Breast epithelium (tissue), 4 donors: ENCODE measurements at regions not wholly inside any gene's neighbourhood (a gene's known extent, or its start where the extent isn't known, plus 50 kb on each side); places are given as distances from the start of the nearest gene placed in this dataset.

Experiments
- DNase-seq, 2 donors: peaks; one replicate each; pipeline ENCODE4 v3.0.0-alpha.2; 2019; ENCODE audit warnings: low spot score in 2 of 2
- H3K27ac ChIP-seq, 2 donors: fragments of 200-600 bp; sonication (generic) in 1 of 2; one replicate each; pipeline ENCODE4 v1.5.1; 2016 to 2019; ENCODE audit warnings: mild to moderate bottlenecking in 1 of 2
- H3K27me3 ChIP-seq, 2 donors: fragments of 200-600 bp; sonication (generic) in 1 of 2; one replicate each; pipeline versions ENCODE4 v1.5.1 to v1.6.0; 2017 to 2019; ENCODE audit warnings: control low read depth in 1 of 2, mild to moderate bottlenecking in 1 of 2
- H3K36me3 ChIP-seq: fragments of 200-600 bp; one replicate; pipeline ENCODE4 v1.5.1; 2019
- H3K4me1 ChIP-seq, 2 donors: fragments of 200-600 bp; sonication (generic); one replicate each; pipeline ENCODE4 v1.5.1; 2016 to 2019; ENCODE audit warnings: control low read depth in 1 of 2
- H3K4me3 ChIP-seq, 3 donors: fragments of 200-600 bp; sonication (generic); 1 replicate in 2 of 3; 2 replicates in 1 of 3; pipeline ENCODE4 v1.5.1; 2016 to 2019; ENCODE audit warnings: mild to moderate bottlenecking in 3 of 3, moderate library complexity in 2 of 3
- H3K9me3 ChIP-seq, 2 donors: fragments of 200-600 bp; sonication (generic) in 1 of 2; one replicate each; pipeline ENCODE4 v1.5.1; 2016 to 2019; ENCODE audit warnings: control low read depth in 1 of 2
- POLR2A ChIP-seq: fragments of 450-650 bp; IDR thresholded peaks from one replicate; pipeline ENCODE4 v1.6.1; 2016; ENCODE audit warnings: antibody characterized with exemption, mild to moderate bottlenecking, moderate library complexity
- POLR2AphosphoS5 ChIP-seq, 3 donors: sonication (generic); formaldehyde crosslinking; IDR thresholded peaks; one replicate each; pipeline ENCODE4 v1.6.1; 2017; ENCODE audit warnings: antibody characterized with exemption in 3 of 3
- intact Hi-C: fragments of 100-400 bp; cut with DNase I; formaldehyde crosslinking; loops from one replicate; pipeline ENCODE4 v1.15.1; 2023; ENCODE audit warnings: low total_unique reads
- TF ChIP-seq, protein P1 (sequence below), 3 donors: fragments of 450-650 bp; IDR thresholded peaks; one replicate each; pipeline ENCODE4 v1.5.1; 2016 to 2017; ENCODE audit warnings: antibody characterized with exemption in 3 of 3, mild to moderate bottlenecking in 3 of 3, moderate library complexity in 3 of 3

DNA sequence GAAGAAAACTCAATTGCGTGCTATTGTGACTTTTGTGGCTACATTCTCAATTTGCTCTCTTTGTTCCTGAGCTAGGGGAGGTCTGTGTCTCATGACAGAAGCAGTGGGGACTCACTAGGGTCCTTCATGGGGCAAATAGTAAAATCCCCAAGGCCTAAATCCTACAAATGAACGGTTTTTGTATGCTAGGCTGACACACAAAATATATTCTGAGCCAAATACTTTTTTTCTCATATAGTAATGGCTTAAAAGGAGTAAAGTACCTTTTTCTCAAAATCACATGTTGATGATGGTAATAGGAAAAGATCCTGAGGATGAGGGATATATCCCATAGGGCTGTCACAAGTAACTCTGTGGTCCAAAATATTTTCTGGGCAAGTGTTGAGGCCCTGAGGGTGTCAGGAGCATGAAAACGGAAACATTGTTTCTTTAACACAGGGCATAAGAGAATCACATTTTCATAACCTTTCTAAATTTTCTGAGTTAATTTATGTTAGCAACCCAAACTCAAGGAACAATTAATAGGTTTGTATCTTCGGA is 77.5 kb upstream of the CNTNAP4 start:
- Histone ChIP-seq H3K27ac (no peak overlapping the region), H3K9me3 (no peaks in the 10 kb centered on the region), H3K27me3 (no peaks in the 10 kb centered on the region), H3K4me1 (no peaks in the 10 kb centered on the region), H3K36me3 (no peaks in the 10 kb centered on the region), H3K4me3 (no peak overlapping the region)
- intact Hi-C loops: no loop called here
- DNase-seq: no peak
- TF ChIP-seq POLR2A: no peak
- no peak for TF ChIP-seq POLR2AphosphoS5 (IDR thresholded peaks at IDR 0.05)

GRCh38 chr16:76201385-76201784 is 75.8 kb upstream of the CNTNAP4 start:
- H3K4me1 ChIP-seq: no peaks in the 10 kb centered on the region
- DNase-seq: no peak
- intact Hi-C loops: no loop called here

GRCh38 chr16:76204249-76204648 is 73.0 kb upstream of the CNTNAP4 start:
- Histone ChIP-seq H3K4me1 (no peaks in the 10 kb centered on the region), H3K27me3 (no peaks in the 10 kb centered on the region), H3K36me3 (no peaks in the 10 kb centered on the region), H3K27ac (no peak overlapping the region), H3K9me3 (no peaks in the 10 kb centered on the region), H3K4me3 (no peak overlapping the region)
- TF ChIP-seq, protein P1, sequence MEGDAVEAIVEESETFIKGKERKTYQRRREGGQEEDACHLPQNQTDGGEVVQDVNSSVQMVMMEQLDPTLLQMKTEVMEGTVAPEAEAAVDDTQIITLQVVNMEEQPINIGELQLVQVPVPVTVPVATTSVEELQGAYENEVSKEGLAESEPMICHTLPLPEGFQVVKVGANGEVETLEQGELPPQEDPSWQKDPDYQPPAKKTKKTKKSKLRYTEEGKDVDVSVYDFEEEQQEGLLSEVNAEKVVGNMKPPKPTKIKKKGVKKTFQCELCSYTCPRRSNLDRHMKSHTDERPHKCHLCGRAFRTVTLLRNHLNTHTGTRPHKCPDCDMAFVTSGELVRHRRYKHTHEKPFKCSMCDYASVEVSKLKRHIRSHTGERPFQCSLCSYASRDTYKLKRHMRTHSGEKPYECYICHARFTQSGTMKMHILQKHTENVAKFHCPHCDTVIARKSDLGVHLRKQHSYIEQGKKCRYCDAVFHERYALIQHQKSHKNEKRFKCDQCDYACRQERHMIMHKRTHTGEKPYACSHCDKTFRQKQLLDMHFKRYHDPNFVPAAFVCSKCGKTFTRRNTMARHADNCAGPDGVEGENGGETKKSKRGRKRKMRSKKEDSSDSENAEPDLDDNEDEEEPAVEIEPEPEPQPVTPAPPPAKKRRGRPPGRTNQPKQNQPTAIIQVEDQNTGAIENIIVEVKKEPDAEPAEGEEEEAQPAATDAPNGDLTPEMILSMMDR (IDR thresholded peaks at IDR 0.05): no peak
- TF ChIP-seq POLR2A: no peak
- TF ChIP-seq POLR2AphosphoS5 (IDR thresholded peaks at IDR 0.05): no peak
- intact Hi-C loops: no loop called here
- no peak for DNase-seq

More at GRCh38 chr16:76201385-76201784, 75.8 kb upstream of the CNTNAP4 start:
- Histone ChIP-seq H3K9me3 (no peaks in the 10 kb centered on the region), H3K36me3 (no peaks in the 10 kb centered on the region), H3K27me3 (no peaks in the 10 kb centered on the region), H3K4me3 (no peak overlapping the region), H3K27ac (no peak overlapping the region)
- TF ChIP-seq, protein P1 (IDR thresholded peaks at IDR 0.05): no peak
- no peak for TF ChIP-seq POLR2AphosphoS5 (IDR thresholded peaks at IDR 0.05)
- no peak for TF ChIP-seq POLR2A

- H3K27me3 ChIP-seq: no peaks in the 10 kb centered on the region
- TF ChIP-seq POLR2A: no peak
- TF ChIP-seq, protein P1 (IDR thresholded peaks at IDR 0.05): no peak
- H3K36me3 ChIP-seq: no peaks in the 10 kb centered on the region
- H3K27ac ChIP-seq: no peak overlapping the region
- no peak for DNase-seq
- no peak overlapping the region for H3K4me3 ChIP-seq
- intact Hi-C loops: no loop called here
- peaks cover 0 to 2% of the 10 kb centered on the region in 2 donors for H3K9me3 ChIP-seq
- H3K4me1 ChIP-seq: no peaks in the 10 kb centered on the region
Observed at GRCh38 chr16:76207270-76207669, 69.9 kb upstream of the CNTNAP4 start.

DNA sequence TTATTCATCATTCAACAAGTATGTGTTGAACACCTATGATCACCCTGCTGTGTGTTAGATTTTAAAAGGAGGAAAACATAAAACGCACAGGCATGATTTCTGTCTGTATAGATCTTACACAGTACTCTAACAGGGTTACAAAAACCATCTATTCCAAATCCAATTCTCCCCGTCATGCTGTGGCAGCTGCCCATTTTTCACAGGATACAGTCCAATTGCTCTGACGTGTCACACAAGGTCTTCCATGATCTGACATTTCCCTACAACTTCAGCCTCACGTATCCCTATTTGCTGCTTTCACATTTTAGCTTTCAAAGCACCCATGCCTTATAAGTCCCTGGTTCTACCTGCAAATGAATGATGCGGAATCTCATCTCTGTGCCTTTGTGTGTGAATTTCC is 67.0 kb upstream of the CNTNAP4 start:
- TF ChIP-seq, protein P1 (IDR thresholded peaks at IDR 0.05): no peak
- TF ChIP-seq POLR2A (no peak), POLR2AphosphoS5 (IDR thresholded peaks at IDR 0.05) (no peak)
- H3K36me3 ChIP-seq: no peaks in the 10 kb centered on the region
- H3K4me1 ChIP-seq: no peaks in the 10 kb centered on the region
- no peak for DNase-seq
- no peak overlapping the region for H3K4me3 ChIP-seq
- H3K9me3 ChIP-seq: peaks cover 0 to 12% of the 10 kb centered on the region in 2 donors
- intact Hi-C loops: loop anchor here (10.0 kb wide), 1 partner anchor 705 kb away; no protein-coding TSS in a partner anchor
- H3K27me3 ChIP-seq: no peaks in the 10 kb centered on the region
- H3K27ac ChIP-seq: no peak overlapping the region

- Histone ChIP-seq H3K4me3 (no peak overlapping the region), H3K27me3 (no peaks in the 10 kb centered on the region), H3K36me3 (no peaks in the 10 kb centered on the region), H3K27ac (no peak overlapping the region), H3K4me1 (no peaks in the 10 kb centered on the region), H3K9me3 (peaks cover 0 to 12% of the 10 kb centered on the region in 2 donors)
- no peak for TF ChIP-seq POLR2A
- no peak for TF ChIP-seq POLR2AphosphoS5 (IDR thresholded peaks at IDR 0.05)
- TF ChIP-seq, protein P1 (IDR thresholded peaks at IDR 0.05): no peak
- intact Hi-C loops: loop anchor here (10.0 kb wide), 1 partner anchor 709 kb away; no protein-coding TSS in a partner anchor
- DNase-seq: no peak
Observed at GRCh38 chr16:76213860-76214259, 63.3 kb upstream of the CNTNAP4 start.
